ENCODE measurements at regions not wholly inside any gene's neighbourhood (a gene's known extent, or its start where the extent isn't known, plus 50 kb on each side); places are given as distances from the start of the nearest gene placed in this dataset.

- Histone ChIP-seq H3K9me3 (ENCODE audit: low read depth, low read length, poor library complexity, severe bottlenecking) (no peaks in the 10 kb centered on the region), H3K27ac (ENCODE audit: low read depth, low read length, poor library complexity, severe bottlenecking) (no peak overlapping the region), H3K4me1 (ENCODE audit: insufficient read depth, low read length, poor library complexity, severe bottlenecking) (no peaks in the 10 kb centered on the region), H3K4me3 (ENCODE audit: low read depth, low read length, poor library complexity, severe bottlenecking) (no peak overlapping the region), H3K36me3 (ENCODE audit: insufficient read depth, low read length, poor library complexity, severe bottlenecking) (no peaks in the 10 kb centered on the region), H3K27me3 (replicated peaks; ENCODE audit: insufficient read depth, low read depth, low read length, poor library complexity) (no peaks in the 10 kb centered on the region)
- no peak for TF ChIP-seq EZH2 (IDR thresholded peaks at IDR 0.05; ENCODE audit: borderline replicate concordance, low read depth, low read length, poor library complexity, severe bottlenecking)
- no peak for TF ChIP-seq CTCF (conservative IDR thresholded peaks at IDR 0.05; ENCODE audit: low read depth, low read length)
- intact Hi-C loops (cut with micrococcal nuclease; ENCODE audit: unreplicated experiment) = no loop called here
- no TSS peak for BruUV-seq (replicated peaks)
- no peak for DNase-seq (ENCODE audit: low spot score)
- ChIA-PET POLR2A (ENCODE audit: low non-redundant PET) (no interaction called here), CTCF (no interaction called here)
Measured at GRCh38 chr6:119440953-119441352, 91.4 kb upstream of the MAN1A1 start.

- no peak for DNase-seq (ENCODE audit: low spot score)
- no peaks in the 10 kb centered on the region for H3K36me3 ChIP-seq (ENCODE audit: insufficient read depth, low read length, poor library complexity, severe bottlenecking)
- TF ChIP-seq CTCF (conservative IDR thresholded peaks at IDR 0.05; ENCODE audit: low read depth, low read length) (no peak), EZH2 (IDR thresholded peaks at IDR 0.05; ENCODE audit: borderline replicate concordance, low read depth, low read length, poor library complexity, severe bottlenecking) (no peak)
- no TSS peak for BruUV-seq (replicated peaks)
- H3K27ac ChIP-seq (ENCODE audit: low read depth, low read length, poor library complexity, severe bottlenecking) = no peak overlapping the region
- no peaks in the 10 kb centered on the region for H3K9me3 ChIP-seq (ENCODE audit: low read depth, low read length, poor library complexity, severe bottlenecking)
- no peak overlapping the region for H3K4me3 ChIP-seq (ENCODE audit: low read depth, low read length, poor library complexity, severe bottlenecking)
- H3K4me1 ChIP-seq (ENCODE audit: insufficient read depth, low read length, poor library complexity, severe bottlenecking) = no peaks in the 10 kb centered on the region
- POLR2A ChIA-PET (ENCODE audit: low non-redundant PET) = no interaction called here
- H3K27me3 ChIP-seq (replicated peaks; ENCODE audit: insufficient read depth, low read depth, low read length, poor library complexity) = peaks cover 6% of the 10 kb centered on the region
- CTCF ChIA-PET = no interaction called here
- intact Hi-C loops (cut with micrococcal nuclease; ENCODE audit: unreplicated experiment) = no loop called here
Measured at GRCh38 chr6:119436583-119436982, 87.0 kb upstream of the MAN1A1 start.

- POLR2A ChIA-PET (ENCODE audit: low non-redundant PET) = no interaction called here
- H3K4me1 ChIP-seq (ENCODE audit: insufficient read depth, low read length, poor library complexity, severe bottlenecking) = no peaks in the 10 kb centered on the region
Measured at GRCh38 chr6:119431799-119432198, 82.2 kb upstream of the MAN1A1 start.

More at GRCh38 chr6:119431799-119432198, 82.2 kb upstream of the MAN1A1 start:
- TF ChIP-seq CTCF (conservative IDR thresholded peaks at IDR 0.05; ENCODE audit: low read depth, low read length) = no peak
- TF ChIP-seq EZH2 (IDR thresholded peaks at IDR 0.05; ENCODE audit: borderline replicate concordance, low read depth, low read length, poor library complexity, severe bottlenecking) = no peak
- Histone ChIP-seq H3K4me3 (ENCODE audit: low read depth, low read length, poor library complexity, severe bottlenecking) (no peak overlapping the region), H3K27ac (ENCODE audit: low read depth, low read length, poor library complexity, severe bottlenecking) (no peak overlapping the region), H3K27me3 (replicated peaks; ENCODE audit: insufficient read depth, low read depth, low read length, poor library complexity) (peaks cover 6% of the 10 kb centered on the region), H3K36me3 (ENCODE audit: insufficient read depth, low read length, poor library complexity, severe bottlenecking) (no peaks in the 10 kb centered on the region), H3K9me3 (ENCODE audit: low read depth, low read length, poor library complexity, severe bottlenecking) (no peaks in the 10 kb centered on the region)
- no TSS peak for BruUV-seq (replicated peaks)
- intact Hi-C loops (cut with micrococcal nuclease; ENCODE audit: unreplicated experiment) = no loop called here
- CTCF ChIA-PET = no interaction called here
- no peak for DNase-seq (ENCODE audit: low spot score)
